Epithelial cell of esophagus (primary cell): ENCODE measurements at regions not wholly inside any gene's neighbourhood (a gene's known extent, or its start where the extent isn't known, plus 50 kb on each side); places are given as distances from the start of the nearest gene placed in this dataset.
"Not testable (repeated sequence)": the region's sequence is repeated elsewhere in the genome, so short reads cannot be mapped to it uniquely, and the experiment has no call there.

Experiments used
- DNase-seq: peaks from one replicate; pipeline ENCODE4 v3.0.0; 2010; ENCODE audit warnings: low read depth
- H3K4me3 ChIP-seq: 2 replicates; pipeline ENCODE4 v1.5.1; 2011; ENCODE audit warnings: mild to moderate bottlenecking, low read length, control low read depth
- CTCF ChIP-seq: IDR thresholded peaks from 2 replicates; pipeline ENCODE4 v1.5.1; 2011; ENCODE audit warnings: low read depth, mild to moderate bottlenecking, low read length, control low read depth, inconsistent platforms; ENCODE audit not compliant: insufficient read depth; ENCODE audit errors: missing control alignments

GRCh38 chr3:75334299-75334698 is 329.8 kb upstream of the FRG2C start:
- no peak overlapping the region for H3K4me3 ChIP-seq
- no peak for TF ChIP-seq CTCF
- no peak for DNase-seq

- H3K4me3 ChIP-seq: no peak overlapping the region
- DNase-seq: no peak
- no peak for TF ChIP-seq CTCF
Measured at GRCh38 chr3:75337226-75337900, 326.8 kb upstream of the FRG2C start.

- no peak overlapping the region for H3K4me3 ChIP-seq
- TF ChIP-seq CTCF: no peak
- no peak for DNase-seq
Measured at GRCh38 chr3:75338342-75338741, 325.8 kb upstream of the FRG2C start.

- DNase-seq: no peak
- no peak for TF ChIP-seq CTCF
- no peak overlapping the region for H3K4me3 ChIP-seq
Measured at GRCh38 chr3:75341324-75342067, 322.6 kb upstream of the FRG2C start.

- no peak overlapping the region for H3K4me3 ChIP-seq
- no peak for TF ChIP-seq CTCF
- DNase-seq: no peak
Measured at GRCh38 chr3:75342425-75342824, 321.7 kb upstream of the FRG2C start.

- DNase-seq: not testable (repeated sequence)
Measured at GRCh38 chr3:75350536-75350935, 313.6 kb upstream of the FRG2C start.

GRCh38 chr3:75362086-75362784 is 301.9 kb upstream of the FRG2C start:
- not testable (repeated sequence) for H3K4me3 ChIP-seq
- peak; percentile 65 for DNase-seq

More at GRCh38 chr3:75350536-75350935, 313.6 kb upstream of the FRG2C start:
- H3K4me3 ChIP-seq: not testable (repeated sequence)

GRCh38 chr3:75372964-75373363 is 291.2 kb upstream of the FRG2C start:
- DNase-seq, H3K4me3 ChIP-seq: not testable (repeated sequence)

GRCh38 chr3:75379840-75380239 is 284.3 kb upstream of the FRG2C start:
- not testable (repeated sequence) for H3K4me3 ChIP-seq, DNase-seq
